ENCODE measurements at regions not wholly inside any gene's neighbourhood (a gene's known extent, or its start where the extent isn't known, plus 50 kb on each side); places are given as distances from the start of the nearest gene placed in this dataset.

- DNase-seq (ENCODE audit: low spot score) (no peak), ATAC-seq (no peak)
Measured at GRCh38 chr4:156656896-156657295, 314.7 kb downstream of the PDGFC start.

DNA sequence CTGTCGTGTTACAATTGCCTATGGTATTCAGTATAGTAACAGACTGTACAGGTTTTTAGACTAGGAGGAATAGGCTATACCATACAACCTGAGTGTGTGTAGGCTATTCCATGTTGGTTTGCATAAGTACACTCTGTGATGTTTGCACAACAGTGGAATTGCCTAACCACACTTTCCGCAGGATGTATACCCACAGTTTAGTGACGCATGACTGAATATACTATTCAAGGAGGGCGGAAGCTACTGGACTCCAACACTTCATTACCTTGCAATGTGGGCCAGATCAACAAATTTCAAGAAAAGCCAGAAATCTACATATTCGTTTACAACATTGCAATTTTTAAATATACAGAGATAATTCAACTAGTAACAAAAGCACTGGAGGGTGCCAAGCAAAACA is 317.2 kb downstream of the PDGFC start:
- no peak for ATAC-seq

GRCh38 chr4:156643826-156644225 is 327.8 kb downstream of the PDGFC start:
- DNase-seq (ENCODE audit: low spot score) (no peak), ATAC-seq (no peak)

More for the DNA sequence above, 317.2 kb downstream of the PDGFC start:
- no peak for DNase-seq (ENCODE audit: low spot score)

- no peak for DNase-seq (ENCODE audit: low spot score)
- no peak for ATAC-seq
Measured at GRCh38 chr4:156642161-156642560, 329.4 kb downstream of the PDGFC start.

- ATAC-seq, result no peak
- no peak for DNase-seq (ENCODE audit: low spot score)
Measured at GRCh38 chr4:156638925-156639605, 332.5 kb downstream of the PDGFC start.

- DNase-seq (ENCODE audit: low spot score), result no peak
- ATAC-seq, result no peak
Measured at GRCh38 chr4:156638334-156638733, 333.3 kb downstream of the PDGFC start.

DNA sequence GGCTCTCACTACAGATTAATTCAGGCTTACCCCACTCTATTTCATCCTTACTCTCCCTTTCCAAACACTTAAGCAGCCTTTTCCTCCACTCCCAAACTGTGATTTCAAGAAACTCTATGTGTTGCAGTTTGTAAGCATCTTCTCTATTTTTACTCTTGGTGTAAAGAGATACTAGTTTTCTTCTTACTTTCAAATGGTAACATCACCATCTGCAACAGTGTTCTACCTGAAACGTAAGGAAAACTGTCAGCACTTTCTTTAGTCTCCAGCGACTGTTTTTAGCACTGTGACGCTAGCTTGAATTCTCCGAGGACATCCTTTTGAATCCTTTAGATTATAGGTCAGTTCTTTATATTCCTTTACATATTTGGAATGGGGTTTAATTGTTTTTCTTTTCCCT is 335.2 kb downstream of the PDGFC start:
- ATAC-seq, result no peak
- no peak for DNase-seq (ENCODE audit: low spot score)

- ATAC-seq, result no peak
- no peak for DNase-seq (ENCODE audit: low spot score)
Measured at GRCh38 chr4:156635051-156635450, 336.5 kb downstream of the PDGFC start.

DNA sequence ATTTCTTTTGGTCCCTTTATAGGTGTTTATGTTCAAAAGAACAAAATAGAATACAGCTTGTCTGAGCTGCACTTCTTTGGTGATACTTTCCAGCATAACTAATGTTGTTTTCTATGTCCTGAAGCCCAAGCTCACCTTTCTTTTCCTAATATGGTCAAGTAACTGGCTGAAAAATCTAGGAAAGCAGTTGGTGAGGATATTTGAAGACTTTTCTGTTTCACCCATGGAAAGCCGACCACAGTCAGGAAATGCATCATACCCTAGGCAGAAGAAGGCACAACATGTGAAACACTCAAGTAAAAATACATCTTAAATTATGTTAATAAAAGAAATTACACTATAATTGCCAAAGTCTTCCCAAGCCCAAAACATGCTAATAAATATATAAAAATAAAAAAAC is 337.0 kb downstream of the PDGFC start:
- no peak for DNase-seq (ENCODE audit: low spot score)
- no peak for ATAC-seq

GRCh38 chr4:156633847-156634246 is 337.8 kb downstream of the PDGFC start:
- ATAC-seq, result no peak
- DNase-seq (ENCODE audit: low spot score), result no peak

- DNase-seq (ENCODE audit: low spot score) (no peak), ATAC-seq (no peak)
Measured at GRCh38 chr4:156628858-156629257, 342.7 kb downstream of the PDGFC start.

DNA sequence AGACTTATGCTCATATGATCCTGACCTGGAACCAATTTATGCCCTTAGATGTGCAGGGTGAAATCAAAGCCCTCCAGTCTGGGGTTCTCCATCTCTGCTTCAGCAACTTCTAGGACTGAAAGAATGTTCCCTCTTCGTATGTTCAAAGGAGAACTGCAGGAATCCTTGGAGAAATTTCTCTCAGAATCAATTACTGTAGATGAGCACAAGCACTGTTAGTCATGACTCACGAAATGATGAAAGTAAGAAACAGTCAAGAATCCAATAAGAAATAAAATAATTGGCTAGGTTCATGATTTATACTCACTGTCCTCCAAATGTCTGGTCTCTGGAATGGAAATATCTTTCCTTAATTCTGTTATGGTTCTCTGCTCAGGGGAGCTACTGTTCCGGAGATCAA is 348.2 kb downstream of the PDGFC start:
- ATAC-seq (no peak), DNase-seq (ENCODE audit: low spot score) (no peak)

GRCh38 chr4:156620786-156621185 is 350.8 kb downstream of the PDGFC start:
- no peak for DNase-seq (ENCODE audit: low spot score)

GRCh38 chr4:156619154-156619934 is 352.3 kb downstream of the PDGFC start:
- no peak for ATAC-seq
- DNase-seq (ENCODE audit: low spot score), result no peak

More at GRCh38 chr4:156620786-156621185, 350.8 kb downstream of the PDGFC start:
- ATAC-seq, result no peak

GRCh38 chr4:156615066-156615531 is 356.5 kb downstream of the PDGFC start:
- ATAC-seq, result no peak
- DNase-seq (ENCODE audit: low spot score), result no peak

GRCh38 chr4:156614536-156614935 is 357.1 kb downstream of the PDGFC start:
- ATAC-seq (no peak), DNase-seq (ENCODE audit: low spot score) (no peak)

GRCh38 chr4:156609421-156609820 is 362.2 kb downstream of the PDGFC start:
- ATAC-seq, result no peak
- no peak for DNase-seq (ENCODE audit: low spot score)

- ATAC-seq (no peak), DNase-seq (ENCODE audit: low spot score) (no peak)
Measured at GRCh38 chr4:156608651-156609050, 362.9 kb downstream of the PDGFC start.

DNA sequence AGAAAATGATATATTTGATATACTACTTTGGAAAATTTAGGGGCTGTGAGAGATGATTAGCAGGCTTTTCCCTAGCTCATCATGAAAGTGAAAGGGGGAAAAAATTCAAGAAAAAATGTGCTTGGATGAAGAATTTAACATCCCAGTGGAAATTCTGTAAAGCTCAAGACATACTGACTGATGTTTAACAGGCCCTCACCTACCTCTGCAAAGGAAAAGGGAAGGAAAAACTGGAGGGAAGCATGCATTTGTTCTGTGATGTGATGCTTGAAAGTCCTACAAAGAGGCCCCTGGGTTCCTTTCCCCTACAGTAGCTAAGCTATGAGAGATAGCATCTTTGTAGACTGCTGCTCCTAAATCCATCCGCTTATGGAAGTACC is 364.1 kb downstream of the PDGFC start:
- DNase-seq (ENCODE audit: low spot score), result no peak
- ATAC-seq, result no peak

GRCh38 chr4:156606554-156607477 is 364.8 kb downstream of the PDGFC start:
- ATAC-seq (no peak), DNase-seq (ENCODE audit: low spot score) (no peak)

- DNase-seq (ENCODE audit: low spot score) (no peak), ATAC-seq (peak; percentile 45)
Measured at GRCh38 chr4:156598138-156598681, 373.4 kb downstream of the PDGFC start.

Measured in left lobe of liver (tissue), 2 donors.